Keratinocyte (primary cell): ENCODE measurements at regions not wholly inside any gene's neighbourhood (a gene's known extent, or its start where the extent isn't known, plus 50 kb on each side); places are given as distances from the start of the nearest gene placed in this dataset.
A peak's percentile ranks its signal among the peaks of the same experiment; 100 is the strongest.

ENCODE experiments used
- DNase-seq: peaks from one replicate; pipeline ENCODE4 v3.0.0-alpha.2; 2011; ENCODE audit warnings: low read depth, missing footprints, low spot score
- FAIRE-seq: peaks from 2 replicates; lab custom pipeline; 2011; peaks lifted over from hg19 to GRCh38; lab: Jason Lieb, UNC
- H2AFZ ChIP-seq: 2 replicates; pipeline ENCODE4 v1.6.0; 2012; ENCODE audit warnings: low read length, control low read depth, inconsistent platforms; ENCODE audit not compliant: control insufficient read depth
- H3K27ac ChIP-seq: 2 replicates; pipeline ENCODE4 v1.5.1; 2011; ENCODE audit warnings: low read length; ENCODE audit not compliant: control insufficient read depth, insufficient read depth
- H3K27me3 ChIP-seq: 3 replicates; pipeline ENCODE4 v1.6.0; 2011; ENCODE audit warnings: low read length; ENCODE audit not compliant: control insufficient read depth, insufficient read depth; ENCODE audit errors: extremely low read depth
- H3K36me3 ChIP-seq, 2 experiments: 2 replicates in 1 of 2; 3 replicates in 1 of 2; pipeline ENCODE4 v1.5.1; 2011; ENCODE audit warnings: low read length in 2 of 2, mild to moderate bottlenecking in 1 of 2; ENCODE audit not compliant: control insufficient read depth in 2 of 2, insufficient read depth in 2 of 2; ENCODE audit errors: extremely low read depth in 1 of 2
- H3K4me1 ChIP-seq: 3 replicates; pipeline ENCODE4 v1.5.1; 2011; ENCODE audit warnings: low read length; ENCODE audit not compliant: control insufficient read depth, insufficient read depth; ENCODE audit errors: extremely low read depth
- H3K4me2 ChIP-seq: 3 replicates; pipeline ENCODE4 v1.6.0; 2011; ENCODE audit warnings: low read depth, low read length; ENCODE audit not compliant: control insufficient read depth, insufficient read depth; ENCODE audit errors: extremely low read depth
- H3K4me3 ChIP-seq, 3 experiments: fragments of 200-600 bp in 1 of 3; sonication (generic) in 1 of 3; 2 replicates in 2 of 3; 3 replicates in 1 of 3; pipeline ENCODE4 v1.5.1; 2011 to 2016; ENCODE audit warnings: low read length in 3 of 3, mild to moderate bottlenecking in 3 of 3, control low read depth in 2 of 3, inconsistent platforms in 1 of 3, low read depth in 1 of 3, mixed read lengths in 1 of 3, mixed run types in 1 of 3, moderate library complexity in 1 of 3; ENCODE audit not compliant: control insufficient read depth in 2 of 3, insufficient read depth in 2 of 3; ENCODE audit errors: extremely low read depth in 1 of 3
- H3K79me2 ChIP-seq: 2 replicates; pipeline ENCODE4 v1.6.0; 2012; ENCODE audit warnings: low read length; ENCODE audit not compliant: control insufficient read depth, insufficient read depth
- H3K9ac ChIP-seq: 3 replicates; pipeline ENCODE4 v1.6.0; 2011; ENCODE audit warnings: low read length; ENCODE audit not compliant: control insufficient read depth, insufficient read depth; ENCODE audit errors: extremely low read depth
- H3K9me1 ChIP-seq: 3 replicates; pipeline ENCODE4 v1.6.0; 2011; ENCODE audit warnings: low read length; ENCODE audit not compliant: control insufficient read depth, insufficient read depth; ENCODE audit errors: extremely low read depth
- H3K9me3 ChIP-seq: 2 replicates; pipeline ENCODE4 v1.5.1; 2012; ENCODE audit warnings: low read depth, low read length; ENCODE audit not compliant: control insufficient read depth
- H4K20me1 ChIP-seq: 3 replicates; pipeline ENCODE4 v1.6.0; 2011; ENCODE audit warnings: low read length; ENCODE audit not compliant: control insufficient read depth, insufficient read depth; ENCODE audit errors: extremely low read depth
- EZH2 ChIP-seq: IDR thresholded peaks from one replicate; pipeline ENCODE4 v1.6.1; 2012; ENCODE audit warnings: inconsistent platforms, mild to moderate bottlenecking, low read length, moderate library complexity
- dilution Hi-C: fragments of 300-500 bp; cut with MboI; formaldehyde crosslinking; loops from one replicate; pipeline ENCODE4 v1.7.0; 2020; ENCODE audit warnings: low sequenced_read_pairs; ENCODE audit not compliant: extremely low pct_ligation_motif_present
- TF ChIP-seq, protein P1 (sequence below), 3 experiments: IDR thresholded peaks in 1 of 3; conservative IDR thresholded peaks in 1 of 3; optimal IDR thresholded peaks in 1 of 3; 2 replicates in 2 of 3; 3 replicates in 1 of 3; pipeline versions ENCODE3 to v1.5.1; 2011; ENCODE audit warnings: low read length in 3 of 3, mild to moderate bottlenecking in 3 of 3, moderate library complexity in 2 of 3, control low read depth in 1 of 3, inconsistent platforms in 1 of 3; ENCODE audit not compliant: insufficient read depth in 2 of 3; ENCODE audit errors: extremely low read depth in 1 of 3

GRCh38 chr12:107459641-107460040 is 226.0 kb upstream of the PWP1 start:
- no peaks in the 10 kb centered on the region for H3K27me3 ChIP-seq
- TF ChIP-seq, protein P1, sequence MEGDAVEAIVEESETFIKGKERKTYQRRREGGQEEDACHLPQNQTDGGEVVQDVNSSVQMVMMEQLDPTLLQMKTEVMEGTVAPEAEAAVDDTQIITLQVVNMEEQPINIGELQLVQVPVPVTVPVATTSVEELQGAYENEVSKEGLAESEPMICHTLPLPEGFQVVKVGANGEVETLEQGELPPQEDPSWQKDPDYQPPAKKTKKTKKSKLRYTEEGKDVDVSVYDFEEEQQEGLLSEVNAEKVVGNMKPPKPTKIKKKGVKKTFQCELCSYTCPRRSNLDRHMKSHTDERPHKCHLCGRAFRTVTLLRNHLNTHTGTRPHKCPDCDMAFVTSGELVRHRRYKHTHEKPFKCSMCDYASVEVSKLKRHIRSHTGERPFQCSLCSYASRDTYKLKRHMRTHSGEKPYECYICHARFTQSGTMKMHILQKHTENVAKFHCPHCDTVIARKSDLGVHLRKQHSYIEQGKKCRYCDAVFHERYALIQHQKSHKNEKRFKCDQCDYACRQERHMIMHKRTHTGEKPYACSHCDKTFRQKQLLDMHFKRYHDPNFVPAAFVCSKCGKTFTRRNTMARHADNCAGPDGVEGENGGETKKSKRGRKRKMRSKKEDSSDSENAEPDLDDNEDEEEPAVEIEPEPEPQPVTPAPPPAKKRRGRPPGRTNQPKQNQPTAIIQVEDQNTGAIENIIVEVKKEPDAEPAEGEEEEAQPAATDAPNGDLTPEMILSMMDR (optimal IDR thresholded peaks at IDR 0.05 in 1 of 3, IDR thresholded peaks at IDR 0.05 in 1 of 3, conservative IDR thresholded peaks at IDR 0.05 in 1 of 3; ENCODE audit: extremely low read depth in 1 of 3, insufficient read depth in 2 of 3, low read length in 3 of 3): no peak
- TF ChIP-seq EZH2: no peak
- no peaks in the 10 kb centered on the region for H3K36me3 ChIP-seq
- H3K79me2 ChIP-seq: peaks cover 10% of the 10 kb centered on the region
- no peaks in the 10 kb centered on the region for H3K9me3 ChIP-seq
- no peak overlapping the region for H2AFZ ChIP-seq
- no peaks in the 10 kb centered on the region for H4K20me1 ChIP-seq
- no peaks in the 10 kb centered on the region for H3K9me1 ChIP-seq
- H3K4me3 ChIP-seq: no peak overlapping the region
- no peak overlapping the region for H3K27ac ChIP-seq
- no peak overlapping the region for H3K4me2 ChIP-seq
- dilution Hi-C loops: no loop called here
- H3K4me1 ChIP-seq: peaks cover 25% of the 10 kb centered on the region
- no peak for FAIRE-seq
- no peak for DNase-seq
- H3K9ac ChIP-seq: no peak overlapping the region

DNA sequence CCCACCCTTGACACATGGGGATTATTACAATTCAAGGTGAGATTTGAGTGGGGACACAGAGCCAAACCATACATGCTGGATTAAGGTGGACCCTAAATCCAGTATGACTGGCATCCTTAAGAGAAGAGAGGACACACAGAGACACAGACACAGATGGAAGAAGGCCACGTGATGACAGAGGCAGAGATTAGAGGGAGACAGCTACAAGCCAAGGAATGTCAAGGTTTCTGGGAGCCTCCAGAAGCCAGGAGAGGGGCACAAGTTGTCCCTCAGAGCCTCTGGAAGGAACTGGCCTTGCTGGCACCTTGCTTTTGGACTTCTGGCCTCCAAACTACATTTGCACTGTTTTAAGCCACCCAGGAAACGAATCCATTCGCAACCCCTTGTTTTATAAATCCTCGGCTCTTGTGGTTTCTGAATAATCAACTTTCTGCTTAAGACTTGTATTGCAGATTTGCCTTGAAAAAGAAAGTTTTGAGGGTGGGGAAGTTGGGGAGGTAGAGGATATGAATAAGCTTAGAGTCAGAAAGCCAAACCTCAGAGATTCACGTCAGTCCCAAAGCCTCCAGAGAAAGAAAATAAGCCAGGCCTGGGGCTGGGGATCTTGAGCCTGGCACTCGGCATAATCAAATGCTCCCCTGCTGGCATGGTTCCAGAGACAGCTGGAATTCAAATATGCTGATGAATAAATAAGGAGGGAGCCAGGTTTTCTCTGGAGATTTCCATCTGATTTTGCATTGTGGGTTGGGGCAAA is 224.2 kb upstream of the PWP1 start:
- peak overlapping the region; percentile 83 for H3K27ac ChIP-seq
- TF ChIP-seq EZH2: no peak
- H3K27me3 ChIP-seq: no peaks in the 10 kb centered on the region
- H3K9me3 ChIP-seq: no peaks in the 10 kb centered on the region
- H3K79me2 ChIP-seq: peaks cover 10% of the 10 kb centered on the region
- H3K9ac ChIP-seq: peak overlapping the region; percentile 52
- peak overlapping the region in 2 of 3 experiments; percentile 33 to 45 for H3K4me3 ChIP-seq
- FAIRE-seq (peak; percentile 87), DNase-seq (peak; percentile 40)
- no peaks in the 10 kb centered on the region for H3K36me3 ChIP-seq
- H3K4me2 ChIP-seq: peak overlapping the region; percentile 70
- dilution Hi-C loops: no loop called here
- H3K9me1 ChIP-seq: no peaks in the 10 kb centered on the region
- H2AFZ ChIP-seq: peak overlapping the region; percentile 72
- no peaks in the 10 kb centered on the region for H4K20me1 ChIP-seq
- peaks cover 25% of the 10 kb centered on the region for H3K4me1 ChIP-seq
